Body of pancreas (tissue), 4 donors: ENCODE measurements at regions not wholly inside any gene's neighbourhood (a gene's known extent, or its start where the extent isn't known, plus 50 kb on each side); places are given as distances from the start of the nearest gene placed in this dataset.

Experiments
- CTCF ChIP-seq, 7 experiments: fragments of 450-650 bp in 4 of 7; fragments of 200-600 bp in 3 of 7; sonication (generic) in 3 of 7; IDR thresholded peaks; one replicate each; pipeline ENCODE4 v1.5.1; 2016 to 2019; ENCODE audit warnings: antibody characterized with exemption in 7 of 7
- POLR2A ChIP-seq, 3 donors: fragments of 450-650 bp; IDR thresholded peaks; one replicate each; pipeline ENCODE4 v1.6.1; 2016; ENCODE audit warnings: antibody characterized with exemption in 3 of 3, mild to moderate bottlenecking in 2 of 3

DNA sequence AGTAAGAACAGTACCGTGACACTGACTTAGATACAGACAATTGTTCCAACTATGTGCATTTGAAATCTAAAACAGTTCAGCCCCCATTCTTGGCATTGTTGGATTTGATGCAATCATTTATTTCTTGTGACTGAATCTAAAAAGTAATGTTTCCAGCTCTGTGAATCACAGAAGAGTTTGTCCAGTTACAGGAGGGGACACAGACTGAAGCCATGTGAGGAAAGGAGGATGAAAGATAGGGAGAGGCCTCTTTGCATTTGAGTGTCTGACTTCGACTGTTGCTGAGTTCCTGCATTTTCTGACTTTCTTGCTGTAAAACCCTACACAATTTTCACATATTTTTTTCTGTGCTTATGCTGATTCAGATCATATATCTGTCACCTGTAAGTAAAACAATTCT, 179.3 kb upstream of the PCDH17 start:
- no peak for TF ChIP-seq CTCF (IDR thresholded peaks at IDR 0.05)
- TF ChIP-seq POLR2A (IDR thresholded peaks at IDR 0.05), result no peak
